Neural crest cell (in vitro differentiated cells): ENCODE measurements at regions not wholly inside any gene's neighbourhood (a gene's known extent, or its start where the extent isn't known, plus 50 kb on each side); places are given as distances from the start of the nearest gene placed in this dataset.

Experiments
- DNase-seq: peaks from one replicate; pipeline ENCODE4 v3.0.0; 2021; ENCODE audit warnings: low read depth, mixed read lengths, low spot score
- H3K27ac Mint-ChIP-seq: one replicate; pipeline ENCODE4 v1.8.0; 2021; ENCODE audit warnings: mild to moderate bottlenecking, mixed read lengths; ENCODE audit not compliant: unreplicated experiment
- H3K27me3 Mint-ChIP-seq: 2 replicates; pipeline ENCODE4 v1.8.0; 2021; ENCODE audit warnings: low read depth, mild to moderate bottlenecking, mixed read lengths
- H3K36me3 Mint-ChIP-seq: 2 replicates; pipeline ENCODE4 v1.8.0; 2021; ENCODE audit warnings: low read depth, mild to moderate bottlenecking, mixed read lengths
- H3K4me1 Mint-ChIP-seq: 2 replicates; pipeline ENCODE4 v1.8.0; 2021; ENCODE audit warnings: mixed read lengths
- H3K4me3 Mint-ChIP-seq: one replicate; pipeline ENCODE4 v1.8.0; 2021; ENCODE audit warnings: mild to moderate bottlenecking, mixed read lengths
- H3K9me3 Mint-ChIP-seq: 2 replicates; pipeline ENCODE4 v1.8.0; 2021; ENCODE audit warnings: mixed read lengths
- TF ChIP-seq, protein P1 (sequence below): fragments of 200-600 bp; sonication (generic); conservative IDR thresholded peaks from 2 replicates; pipeline ENCODE4 v1.5.0; 2021; ENCODE audit warnings: antibody characterized with exemption, mild to moderate bottlenecking

DNA sequence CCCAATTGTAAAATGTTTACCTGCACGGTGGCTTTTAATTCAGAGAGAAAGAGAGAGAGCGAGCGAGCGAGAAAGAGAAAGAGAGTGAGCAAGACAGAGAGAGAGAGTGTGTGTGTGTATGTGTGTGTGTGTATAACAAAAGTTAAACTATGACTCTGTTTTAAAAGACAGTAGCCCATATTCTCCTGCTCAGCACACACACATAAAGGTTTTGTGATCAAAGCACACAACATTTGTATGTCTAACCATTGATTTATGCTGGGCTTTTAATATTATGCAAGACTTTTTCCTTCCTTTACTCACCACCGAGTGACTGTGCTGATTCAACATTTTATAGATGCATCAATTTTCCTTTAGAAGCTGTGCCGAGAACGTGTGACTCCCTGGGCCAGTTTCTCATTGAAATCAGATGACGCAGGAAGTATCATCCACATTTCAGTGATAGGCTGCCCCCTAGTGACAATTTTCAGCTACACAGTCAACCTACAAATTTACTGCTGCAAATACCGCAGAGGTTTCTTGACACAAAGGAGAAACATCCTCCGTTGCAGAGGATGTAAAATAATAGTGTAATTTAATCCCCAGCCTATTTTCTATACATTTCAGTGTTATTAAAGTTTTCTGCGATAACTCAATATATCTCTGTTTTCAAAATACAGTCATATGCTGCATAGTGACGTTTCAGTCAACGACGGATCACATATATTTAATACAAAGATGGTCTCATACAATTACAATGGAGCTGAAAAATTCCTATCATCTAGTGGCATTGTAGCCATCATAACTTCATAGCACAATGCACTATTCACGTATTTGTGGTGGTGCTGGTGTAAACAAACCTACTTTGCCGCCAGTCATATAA lies 165.9 kb upstream of the TANK start:
- no peaks in the 10 kb centered on the region for H3K36me3 Mint-ChIP-seq
- peaks cover 5% of the 10 kb centered on the region for H3K4me1 Mint-ChIP-seq
- no peaks in the 10 kb centered on the region for H3K9me3 Mint-ChIP-seq
- no peak overlapping the region for H3K4me3 Mint-ChIP-seq
- peak; percentile 82 for DNase-seq
- TF ChIP-seq, protein P1, sequence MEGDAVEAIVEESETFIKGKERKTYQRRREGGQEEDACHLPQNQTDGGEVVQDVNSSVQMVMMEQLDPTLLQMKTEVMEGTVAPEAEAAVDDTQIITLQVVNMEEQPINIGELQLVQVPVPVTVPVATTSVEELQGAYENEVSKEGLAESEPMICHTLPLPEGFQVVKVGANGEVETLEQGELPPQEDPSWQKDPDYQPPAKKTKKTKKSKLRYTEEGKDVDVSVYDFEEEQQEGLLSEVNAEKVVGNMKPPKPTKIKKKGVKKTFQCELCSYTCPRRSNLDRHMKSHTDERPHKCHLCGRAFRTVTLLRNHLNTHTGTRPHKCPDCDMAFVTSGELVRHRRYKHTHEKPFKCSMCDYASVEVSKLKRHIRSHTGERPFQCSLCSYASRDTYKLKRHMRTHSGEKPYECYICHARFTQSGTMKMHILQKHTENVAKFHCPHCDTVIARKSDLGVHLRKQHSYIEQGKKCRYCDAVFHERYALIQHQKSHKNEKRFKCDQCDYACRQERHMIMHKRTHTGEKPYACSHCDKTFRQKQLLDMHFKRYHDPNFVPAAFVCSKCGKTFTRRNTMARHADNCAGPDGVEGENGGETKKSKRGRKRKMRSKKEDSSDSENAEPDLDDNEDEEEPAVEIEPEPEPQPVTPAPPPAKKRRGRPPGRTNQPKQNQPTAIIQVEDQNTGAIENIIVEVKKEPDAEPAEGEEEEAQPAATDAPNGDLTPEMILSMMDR = peak; percentile 95
- H3K27me3 Mint-ChIP-seq = no peaks in the 10 kb centered on the region
- no peak overlapping the region for H3K27ac Mint-ChIP-seq

DNA sequence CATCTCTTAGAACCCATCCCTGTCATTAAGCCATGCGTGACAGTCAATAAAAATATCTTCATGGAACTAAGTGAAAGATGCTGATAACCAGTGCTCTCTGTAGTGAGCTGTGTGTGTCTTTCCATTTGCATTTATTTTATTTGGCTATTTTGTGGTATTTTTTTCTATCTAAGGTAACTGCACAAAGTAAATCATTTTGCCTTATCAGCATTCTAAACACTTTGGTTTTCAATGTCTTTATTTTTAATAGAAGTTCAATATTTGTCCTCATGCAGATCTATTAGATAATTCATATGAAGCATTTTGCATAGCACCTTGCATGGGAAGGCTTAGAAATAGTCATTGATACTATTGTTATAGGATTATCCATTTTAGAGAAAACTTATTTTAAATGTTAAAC lies 163.6 kb upstream of the TANK start:
- TF ChIP-seq, protein P1 = no peak
- no peak overlapping the region for H3K4me3 Mint-ChIP-seq
- peaks cover 5% of the 10 kb centered on the region for H3K4me1 Mint-ChIP-seq
- no peaks in the 10 kb centered on the region for H3K36me3 Mint-ChIP-seq
- H3K27ac Mint-ChIP-seq = no peak overlapping the region
- DNase-seq = no peak
- H3K27me3 Mint-ChIP-seq = no peaks in the 10 kb centered on the region
- no peaks in the 10 kb centered on the region for H3K9me3 Mint-ChIP-seq

DNA sequence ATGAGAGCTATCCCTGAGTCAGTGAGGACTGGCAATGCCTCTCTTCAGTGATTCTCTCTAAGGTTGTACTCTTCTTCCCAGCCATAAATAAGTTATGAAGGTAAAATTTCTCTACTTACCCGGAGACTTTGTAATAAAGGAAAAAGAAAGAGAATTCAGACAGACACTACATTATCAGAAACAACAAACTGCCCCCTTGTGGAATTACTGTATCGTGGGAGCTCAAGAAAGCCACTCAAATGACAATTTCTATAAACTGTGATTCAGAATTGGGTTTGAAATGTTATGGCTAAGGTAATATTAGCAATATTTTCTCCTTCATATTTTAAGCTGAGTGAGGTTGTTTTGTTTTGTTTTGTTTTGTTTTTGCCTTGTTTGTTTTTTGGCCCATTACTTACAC lies 155.8 kb upstream of the TANK start:
- TF ChIP-seq, protein P1 = peak; percentile 57
- no peak for DNase-seq
- H3K27ac Mint-ChIP-seq = no peak overlapping the region
- H3K4me1 Mint-ChIP-seq = no peaks in the 10 kb centered on the region
- H3K4me3 Mint-ChIP-seq = no peak overlapping the region
- H3K27me3 Mint-ChIP-seq = no peaks in the 10 kb centered on the region
- peaks cover 2% of the 10 kb centered on the region for H3K9me3 Mint-ChIP-seq
- peaks cover 3% of the 10 kb centered on the region for H3K36me3 Mint-ChIP-seq

DNA sequence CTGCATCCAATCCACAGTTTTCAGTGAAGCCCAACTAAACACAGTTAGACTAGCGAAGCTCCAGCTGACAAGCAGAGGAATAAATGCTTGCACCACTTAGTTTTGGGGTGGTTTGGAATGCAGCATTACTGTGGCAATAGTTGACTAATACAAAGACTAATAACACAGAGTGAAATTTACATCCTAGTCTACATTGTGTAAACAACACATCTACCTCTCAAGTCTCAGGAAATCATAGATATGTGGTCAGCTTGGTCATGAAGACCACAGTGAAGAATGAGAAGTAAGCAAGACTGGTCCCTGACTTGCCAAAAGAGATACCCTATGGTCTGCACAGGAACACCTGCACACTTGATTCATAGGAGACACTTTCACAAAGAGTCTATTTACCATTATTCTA lies 155.1 kb upstream of the TANK start:
- TF ChIP-seq, protein P1 = no peak
- H3K4me3 Mint-ChIP-seq = no peak overlapping the region
- DNase-seq = no peak
- H3K27me3 Mint-ChIP-seq = no peaks in the 10 kb centered on the region
- peaks cover 3% of the 10 kb centered on the region for H3K36me3 Mint-ChIP-seq
- no peaks in the 10 kb centered on the region for H3K4me1 Mint-ChIP-seq
- H3K9me3 Mint-ChIP-seq = peaks cover 2% of the 10 kb centered on the region
- no peak overlapping the region for H3K27ac Mint-ChIP-seq

DNA sequence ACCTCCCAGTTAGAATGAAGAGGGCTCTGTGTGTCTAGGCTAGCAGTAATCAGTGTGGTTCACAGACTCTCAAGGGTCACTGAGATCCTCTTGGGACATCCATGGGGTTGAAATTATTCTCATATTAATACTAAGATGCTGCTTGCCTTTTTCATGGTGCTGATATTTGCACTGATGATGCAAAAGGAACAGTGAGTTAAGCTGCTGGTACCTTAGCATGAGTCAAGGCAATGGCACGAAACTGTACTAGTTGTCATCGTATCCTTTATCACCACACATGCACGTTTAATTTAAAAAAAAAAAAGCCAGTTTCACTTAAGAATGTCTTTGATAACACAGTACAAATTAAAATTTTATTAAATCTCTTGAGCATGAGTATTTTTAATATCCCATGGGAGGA lies 151.9 kb upstream of the TANK start:
- no peak overlapping the region for H3K4me3 Mint-ChIP-seq
- DNase-seq = no peak
- no peaks in the 10 kb centered on the region for H3K27me3 Mint-ChIP-seq
- H3K27ac Mint-ChIP-seq = no peak overlapping the region
- no peaks in the 10 kb centered on the region for H3K4me1 Mint-ChIP-seq
- H3K9me3 Mint-ChIP-seq = peaks cover 2% of the 10 kb centered on the region
- TF ChIP-seq, protein P1 = no peak
- peaks cover 10% of the 10 kb centered on the region for H3K36me3 Mint-ChIP-seq
